Stomach (tissue), 8 donors: ENCODE measurements at regions not wholly inside any gene's neighbourhood (a gene's known extent, or its start where the extent isn't known, plus 50 kb on each side); places are given as distances from the start of the nearest gene placed in this dataset.

Experiments
- DNase-seq, 2 donors: peaks; one replicate each; pipeline versions ENCODE4 v3.0.0 to v3.0.0-alpha.2; 2013 to 2019
- H3K27ac ChIP-seq, 5 donors: fragments of 200-600 bp in 4 of 5; sonication (generic) in 4 of 5; one replicate each; pipeline ENCODE4 v1.5.1; 2013 to 2019; ENCODE audit warnings: mild to moderate bottlenecking in 1 of 5, moderate library complexity in 1 of 5
- H3K27me3 ChIP-seq, 3 donors: fragments of 200-600 bp; sonication (generic); one replicate each; pipeline ENCODE4 v1.5.1; 2017 to 2019; ENCODE audit warnings: mixed run types in 1 of 3
- H3K36me3 ChIP-seq, 4 donors: fragments of 200-600 bp; sonication (generic); 1 replicate in 3 of 4; 2 replicates in 1 of 4; pipeline ENCODE4 v1.5.1; 2016 to 2019
- H3K4me1 ChIP-seq, 4 donors: fragments of 200-600 bp; sonication (generic); one replicate each; pipeline ENCODE4 v1.5.1; 2016 to 2019
- H3K4me3 ChIP-seq, 4 donors: fragments of 200-600 bp; sonication (generic) in 3 of 4; one replicate each; pipeline ENCODE4 v1.5.1; 2016 to 2019; ENCODE audit warnings: mild to moderate bottlenecking in 1 of 4
- H3K9me3 ChIP-seq, 4 donors: fragments of 200-600 bp; sonication (generic); one replicate each; pipeline ENCODE4 v1.5.1; 2016 to 2019
- CTCF ChIP-seq, 7 experiments: fragments of 450-650 bp in 4 of 7; fragments of 200-600 bp in 3 of 7; sonication (generic) in 3 of 7; IDR thresholded peaks; one replicate each; pipeline ENCODE4 v1.5.1; 2016 to 2019; ENCODE audit warnings: antibody characterized with exemption in 7 of 7, control low read depth in 2 of 7, mild to moderate bottlenecking in 1 of 7
- EP300 ChIP-seq: sonication (generic); formaldehyde crosslinking; IDR thresholded peaks from one replicate; pipeline ENCODE4 v1.6.1; 2017; ENCODE audit warnings: antibody characterized with exemption
- POLR2A ChIP-seq, 4 donors: fragments of 450-650 bp; IDR thresholded peaks; one replicate each; pipeline ENCODE4 v1.6.1; 2016; ENCODE audit warnings: antibody characterized with exemption in 4 of 4, control low read depth in 2 of 4, mild to moderate bottlenecking in 1 of 4, moderate library complexity in 1 of 4
- POLR2AphosphoS5 ChIP-seq, 3 donors: sonication (generic); formaldehyde crosslinking; IDR thresholded peaks; one replicate each; pipeline ENCODE4 v1.6.1; 2016; ENCODE audit warnings: antibody characterized with exemption in 3 of 3
- WGBS, 5 donors: extraction: QIAGEN DNeasy Blood & Tissue Kit in 3 of 5; methylation state at CpG; one replicate each; pipeline versions ENCODE4 v1.1.5 to v1.1.7; 2013 to 2018; 5-methylcytosine and 5-hydroxymethylcytosine counted together
- intact Hi-C: fragments of 100-400 bp; cut with DNase I; formaldehyde crosslinking; loops from one replicate; pipeline ENCODE4 v1.15.1; 2023; ENCODE audit warnings: low total_unique reads
- donor health status: healthy with polysubstance abuse.
- donor health status: Bipolar disorder and iron deficiency.
- donor health status: healthy.

GRCh38 chr21:16644685-16645084, 868.2 kb upstream of the CXADR start:
- TF ChIP-seq POLR2AphosphoS5 (IDR thresholded peaks at IDR 0.05): no peak
- no peak for TF ChIP-seq EP300
- no peak for TF ChIP-seq CTCF (IDR thresholded peaks at IDR 0.05)
- no peak for TF ChIP-seq POLR2A (IDR thresholded peaks at IDR 0.05)
- DNase-seq: no peak
- Histone ChIP-seq H3K4me1 (peaks cover 0 to 4% (median 0%) of the 10 kb centered on the region in 4 donors), H3K4me3 (no peak overlapping the region), H3K27ac (no peak overlapping the region), H3K9me3 (no peaks in the 10 kb centered on the region), H3K27me3 (no peaks in the 10 kb centered on the region), H3K36me3 (no peaks in the 10 kb centered on the region)
- intact Hi-C loops: no loop called here
- WGBS, 5 donors: 75 to 89% (median 88%) methylated on average over 3 of the region's 3 CpGs

- H3K9me3 ChIP-seq: no peaks in the 10 kb centered on the region
- H3K36me3 ChIP-seq: no peaks in the 10 kb centered on the region
- DNase-seq: no peak
- intact Hi-C loops: no loop called here
- peaks cover 0 to 4% (median 0%) of the 10 kb centered on the region in 4 donors for H3K4me1 ChIP-seq
- no peak overlapping the region for H3K4me3 ChIP-seq
- no peak for TF ChIP-seq POLR2AphosphoS5 (IDR thresholded peaks at IDR 0.05)
- TF ChIP-seq EP300: no peak
- no peak for TF ChIP-seq CTCF (IDR thresholded peaks at IDR 0.05)
- TF ChIP-seq POLR2A (IDR thresholded peaks at IDR 0.05): no peak
- WGBS, 5 donors: 74 to 81% (median 78%) methylated on average over 7 of the region's 7 CpGs
- H3K27me3 ChIP-seq: no peaks in the 10 kb centered on the region
- H3K27ac ChIP-seq: no peak overlapping the region
Measured at GRCh38 chr21:16650714-16651366, 862.0 kb upstream of the CXADR start.

GRCh38 chr21:16651956-16652355, 860.9 kb upstream of the CXADR start:
- H3K4me3 ChIP-seq: no peak overlapping the region
- TF ChIP-seq CTCF (IDR thresholded peaks at IDR 0.05) (no peak), EP300 (no peak), POLR2A (IDR thresholded peaks at IDR 0.05) (no peak), POLR2AphosphoS5 (IDR thresholded peaks at IDR 0.05) (no peak)
- H3K27ac ChIP-seq: no peak overlapping the region
- H3K36me3 ChIP-seq: no peaks in the 10 kb centered on the region
- H3K4me1 ChIP-seq: peaks cover 0 to 4% (median 0%) of the 10 kb centered on the region in 4 donors
- no peaks in the 10 kb centered on the region for H3K9me3 ChIP-seq
- DNase-seq: no peak
- no peaks in the 10 kb centered on the region for H3K27me3 ChIP-seq
- intact Hi-C loops: no loop called here
- WGBS, 5 donors: 82 to 87% (median 86%) methylated on average over 3 of the region's 3 CpGs

GRCh38 chr21:16663436-16663835, 849.4 kb upstream of the CXADR start:
- TF ChIP-seq CTCF (IDR thresholded peaks at IDR 0.05) (no peak), EP300 (no peak), POLR2A (IDR thresholded peaks at IDR 0.05) (no peak), POLR2AphosphoS5 (IDR thresholded peaks at IDR 0.05) (no peak)

More at GRCh38 chr21:16663436-16663835, 849.4 kb upstream of the CXADR start:
- Histone ChIP-seq H3K27ac (no peak overlapping the region), H3K4me3 (no peak overlapping the region), H3K27me3 (no peaks in the 10 kb centered on the region), H3K36me3 (no peaks in the 10 kb centered on the region), H3K9me3 (no peaks in the 10 kb centered on the region), H3K4me1 (no peaks in the 10 kb centered on the region)
- no peak for DNase-seq
- 67 to 78% (median 72%) methylated on average over 2 of the region's 2 CpGs for WGBS, 5 donors
- intact Hi-C loops: no loop called here
